OCI-LY1 (cell line): ENCODE measurements at regions not wholly inside any gene's neighbourhood (a gene's known extent, or its start where the extent isn't known, plus 50 kb on each side); places are given as distances from the start of the nearest gene placed in this dataset.

Source experiments
- H2AFZ ChIP-seq: fragments of 200-600 bp; sonication (generic), shearing (Covaris generic); 2 replicates; pipeline ENCODE4 v1.6.0; 2014; ENCODE audit warnings: antibody characterized with exemption, mild to moderate bottlenecking, low read length
- H3F3A ChIP-seq: fragments of 200-600 bp; sonication (generic), shearing (Covaris generic); 2 replicates; pipeline ENCODE4 v1.6.0; 2014; ENCODE audit warnings: mild to moderate bottlenecking, antibody characterized with exemption, low read length, moderate library complexity; ENCODE audit not compliant: insufficient read depth
- H3K27ac ChIP-seq: fragments of 200-600 bp; sonication (generic); 2 replicates; pipeline ENCODE4 v1.5.1; 2014; ENCODE audit warnings: low read length, mixed run types, mild to moderate bottlenecking, low read depth; ENCODE audit not compliant: poor library complexity, severe bottlenecking
- H3K27me3 ChIP-seq: fragments of 200-600 bp; sonication (generic); 2 replicates; pipeline ENCODE4 v1.6.0; 2014; ENCODE audit warnings: antibody characterized with exemption, mild to moderate bottlenecking, low read length, moderate library complexity; ENCODE audit not compliant: insufficient read depth
- H3K36me3 ChIP-seq: fragments of 200-600 bp; sonication (generic); 2 replicates; pipeline ENCODE4 v1.6.1; 2014; ENCODE audit warnings: mild to moderate bottlenecking, antibody characterized with exemption, low read length, moderate library complexity, mixed read lengths; ENCODE audit not compliant: insufficient read depth
- H3K4me1 ChIP-seq: fragments of 200-600 bp; sonication (generic); 2 replicates; pipeline ENCODE4 v1.5.1; 2014; ENCODE audit warnings: mild to moderate bottlenecking, low read length, moderate library complexity; ENCODE audit not compliant: insufficient read depth, severe bottlenecking
- H3K4me2 ChIP-seq: fragments of 200-600 bp; sonication (generic), shearing (Covaris generic); 2 replicates; pipeline ENCODE4 v1.6.1; 2014; ENCODE audit warnings: low read length
- H3K4me3 ChIP-seq: fragments of 200-600 bp; sonication (generic); 2 replicates; pipeline ENCODE4 v1.5.1; 2014; ENCODE audit warnings: low read length, low read depth, mild to moderate bottlenecking, mixed read lengths; ENCODE audit not compliant: poor library complexity, severe bottlenecking
- H3K79me2 ChIP-seq: fragments of 200-600 bp; shearing (Covaris generic); 2 replicates; pipeline ENCODE4 v1.6.1; 2016; ENCODE audit warnings: mixed run types, low read length, mixed read lengths; ENCODE audit not compliant: insufficient read depth
- H3K9ac ChIP-seq: fragments of 200-600 bp; sonication (generic), shearing (Covaris generic); 2 replicates; pipeline ENCODE4 v1.6.1; 2014; ENCODE audit warnings: mild to moderate bottlenecking, low read length, mixed read lengths
- H3K9me2 ChIP-seq: fragments of 200-600 bp; sonication (generic), shearing (Covaris generic); 2 replicates; pipeline ENCODE4 v1.6.1; 2014; ENCODE audit warnings: low read depth, mild to moderate bottlenecking, low read length, mixed read lengths
- H3K9me3 ChIP-seq: fragments of 200-600 bp; shearing (Covaris generic); 2 replicates; pipeline ENCODE4 v1.6.1; 2014; ENCODE audit warnings: low read length, mixed read lengths
- H4K20me1 ChIP-seq: fragments of 200-600 bp; sonication (generic), shearing (Covaris generic); 2 replicates; pipeline ENCODE4 v1.6.0; 2016; ENCODE audit warnings: mild to moderate bottlenecking, low read length; ENCODE audit not compliant: insufficient read depth
- EZH2 ChIP-seq: fragments of 200-600 bp; sonication (generic), shearing (Covaris generic); IDR thresholded peaks from 2 replicates; pipeline ENCODE4 v1.8.0; 2017; ENCODE audit warnings: borderline replicate concordance, mixed run types, mild to moderate bottlenecking, antibody characterized with exemption, low read length, moderate library complexity, mixed read lengths
- TF ChIP-seq, protein P1 (sequence below): fragments of 200-600 bp; sonication (generic), shearing (Covaris generic); IDR thresholded peaks from 2 replicates; pipeline ENCODE4 v1.5.1; 2017; ENCODE audit warnings: mild to moderate bottlenecking, antibody characterized with exemption, low read length, moderate library complexity, mixed read lengths

DNA sequence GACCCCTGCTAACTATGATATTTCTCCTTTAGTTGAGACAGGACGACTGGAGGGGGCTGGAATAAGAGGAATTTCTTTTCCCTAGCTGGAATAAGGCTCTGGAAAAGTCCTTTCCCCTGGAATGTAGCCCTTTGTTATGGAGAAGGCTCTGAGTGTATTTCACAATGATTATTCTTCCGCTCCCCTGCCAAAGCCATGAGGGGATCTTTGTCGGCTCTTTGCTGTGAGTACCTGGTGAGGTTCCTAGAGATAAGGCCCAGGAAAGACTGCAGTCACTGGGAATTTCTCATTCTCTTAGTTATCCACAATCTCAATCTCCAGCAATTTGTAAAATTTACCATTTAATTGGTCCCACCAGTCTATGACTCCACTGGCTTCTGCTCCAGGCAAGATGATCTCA, 340.2 kb upstream of the HNRNPA3 start:
- Histone ChIP-seq H3K9me2 (no peaks in the 10 kb centered on the region), H3F3A (no peaks in the 10 kb centered on the region), H3K9ac (no peak overlapping the region), H4K20me1 (no peaks in the 10 kb centered on the region), H3K9me3 (peaks cover 4% of the 10 kb centered on the region; the same call in 1 of the 2 replicates), H3K79me2 (no peaks in the 10 kb centered on the region), H3K4me2 (no peak overlapping the region), H3K27me3 (no peaks in the 10 kb centered on the region), H2AFZ (no peak overlapping the region), H3K4me1 (no peaks in the 10 kb centered on the region), H3K27ac (no peak overlapping the region), H3K36me3 (no peaks in the 10 kb centered on the region), H3K4me3 (no peak overlapping the region)
- TF ChIP-seq, protein P1, sequence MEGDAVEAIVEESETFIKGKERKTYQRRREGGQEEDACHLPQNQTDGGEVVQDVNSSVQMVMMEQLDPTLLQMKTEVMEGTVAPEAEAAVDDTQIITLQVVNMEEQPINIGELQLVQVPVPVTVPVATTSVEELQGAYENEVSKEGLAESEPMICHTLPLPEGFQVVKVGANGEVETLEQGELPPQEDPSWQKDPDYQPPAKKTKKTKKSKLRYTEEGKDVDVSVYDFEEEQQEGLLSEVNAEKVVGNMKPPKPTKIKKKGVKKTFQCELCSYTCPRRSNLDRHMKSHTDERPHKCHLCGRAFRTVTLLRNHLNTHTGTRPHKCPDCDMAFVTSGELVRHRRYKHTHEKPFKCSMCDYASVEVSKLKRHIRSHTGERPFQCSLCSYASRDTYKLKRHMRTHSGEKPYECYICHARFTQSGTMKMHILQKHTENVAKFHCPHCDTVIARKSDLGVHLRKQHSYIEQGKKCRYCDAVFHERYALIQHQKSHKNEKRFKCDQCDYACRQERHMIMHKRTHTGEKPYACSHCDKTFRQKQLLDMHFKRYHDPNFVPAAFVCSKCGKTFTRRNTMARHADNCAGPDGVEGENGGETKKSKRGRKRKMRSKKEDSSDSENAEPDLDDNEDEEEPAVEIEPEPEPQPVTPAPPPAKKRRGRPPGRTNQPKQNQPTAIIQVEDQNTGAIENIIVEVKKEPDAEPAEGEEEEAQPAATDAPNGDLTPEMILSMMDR = no peak
- no peak for TF ChIP-seq EZH2

DNA sequence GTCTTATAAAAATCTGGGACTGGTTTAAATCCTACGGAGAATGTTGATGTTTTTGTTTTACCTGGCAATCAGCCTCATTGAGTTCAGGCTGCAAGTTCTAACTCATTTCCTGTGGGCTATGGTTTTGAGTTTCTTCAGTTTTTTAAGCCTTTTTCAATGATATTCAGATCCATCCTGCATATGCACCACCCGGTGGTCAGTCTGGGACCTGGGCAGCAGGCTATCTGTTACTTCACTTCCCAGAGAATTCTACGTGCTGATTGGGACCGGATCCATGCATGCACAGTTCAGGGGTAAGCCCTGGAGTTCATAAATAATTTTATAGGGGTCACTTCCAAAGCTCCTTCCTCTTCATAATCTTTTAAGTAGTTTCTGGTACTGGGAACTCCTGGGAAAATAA, 339.2 kb upstream of the HNRNPA3 start:
- no peak overlapping the region for H3K9ac ChIP-seq
- H3K9me3 ChIP-seq = peaks cover 4% of the 10 kb centered on the region; the same call in 1 of the 2 replicates
- no peak overlapping the region for H3K4me2 ChIP-seq
- no peaks in the 10 kb centered on the region for H3F3A ChIP-seq
- H3K79me2 ChIP-seq = no peaks in the 10 kb centered on the region
- H4K20me1 ChIP-seq = no peaks in the 10 kb centered on the region
- no peak overlapping the region for H3K27ac ChIP-seq
- no peak overlapping the region for H2AFZ ChIP-seq
- no peaks in the 10 kb centered on the region for H3K27me3 ChIP-seq
- H3K4me1 ChIP-seq = no peaks in the 10 kb centered on the region
- H3K36me3 ChIP-seq = no peaks in the 10 kb centered on the region
- no peak overlapping the region for H3K4me3 ChIP-seq
- TF ChIP-seq, protein P1 = no peak
- no peak for TF ChIP-seq EZH2
- H3K9me2 ChIP-seq = no peaks in the 10 kb centered on the region

DNA sequence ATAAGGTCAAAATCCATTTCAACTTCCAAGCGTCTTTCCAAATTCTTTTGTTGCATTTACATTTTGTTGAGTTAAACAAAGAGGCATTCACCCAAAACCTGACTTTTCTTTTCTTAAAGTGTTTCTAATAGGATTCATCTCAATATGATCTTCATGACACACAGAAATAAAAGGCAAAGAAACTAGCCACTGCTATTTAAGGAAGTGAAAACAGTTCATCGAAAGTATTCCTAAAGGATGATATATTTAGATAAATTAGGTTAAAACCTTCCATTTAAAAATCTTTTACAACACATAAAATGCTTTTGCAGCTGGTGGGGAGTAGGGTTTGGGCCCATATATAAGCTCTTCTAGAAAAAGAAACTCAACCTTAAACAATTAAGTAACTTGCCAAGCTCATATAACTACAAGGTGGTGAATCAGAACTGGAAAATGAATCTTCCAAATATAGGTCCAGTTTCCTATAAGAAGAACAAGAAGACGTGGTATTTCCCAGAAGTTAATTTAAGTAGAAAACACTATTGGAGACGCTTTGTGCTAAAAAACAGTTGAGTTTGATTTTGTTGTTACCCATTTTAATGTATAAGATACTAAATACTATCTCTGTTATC, 336.0 kb upstream of the HNRNPA3 start:
- H3K9me3 ChIP-seq = no peaks in the 10 kb centered on the region
- no peaks in the 10 kb centered on the region for H3F3A ChIP-seq
- no peaks in the 10 kb centered on the region for H3K79me2 ChIP-seq
- H3K4me3 ChIP-seq = no peak overlapping the region
- no peak overlapping the region for H2AFZ ChIP-seq
- no peak overlapping the region for H3K4me2 ChIP-seq
- H3K27ac ChIP-seq = no peak overlapping the region
- no peaks in the 10 kb centered on the region for H3K36me3 ChIP-seq
- H3K27me3 ChIP-seq = no peaks in the 10 kb centered on the region
- no peaks in the 10 kb centered on the region for H3K4me1 ChIP-seq
- no peaks in the 10 kb centered on the region for H3K9me2 ChIP-seq
- H4K20me1 ChIP-seq = no peaks in the 10 kb centered on the region
- no peak overlapping the region for H3K9ac ChIP-seq
- TF ChIP-seq, protein P1 = no peak
- no peak for TF ChIP-seq EZH2
